T-helper 1 cell treated with Interleukin-12 subunit alpha and Interleukin-12 subunit beta and Interleukin-4 antibody, amounts not matched to agents 30 μg/mL and 1 μg/mL, for 36 hours (primary cell): ENCODE measurements at regions not wholly inside any gene's neighbourhood (a gene's known extent, or its start where the extent isn't known, plus 50 kb on each side); places are given as distances from the start of the nearest gene placed in this dataset.
"Not testable (repeated sequence)": the region's sequence is repeated elsewhere in the genome, so short reads cannot be mapped to it uniquely, and the experiment has no call there.

Source experiments
- H3K27ac Mint-ChIP-seq: one replicate; pipeline ENCODE4 v1.8.0; 2021; ENCODE audit warnings: mild to moderate bottlenecking, mixed read lengths
- H3K27me3 Mint-ChIP-seq: one replicate; pipeline ENCODE4 v1.8.0; 2021; ENCODE audit warnings: low read depth, mixed read lengths
- H3K36me3 Mint-ChIP-seq: one replicate; pipeline ENCODE4 v1.8.0; 2021; ENCODE audit warnings: low read depth, mixed read lengths
- H3K4me1 Mint-ChIP-seq: one replicate; pipeline ENCODE4 v1.8.0; 2021; ENCODE audit warnings: low read depth, mixed read lengths
- H3K4me3 Mint-ChIP-seq: one replicate; pipeline ENCODE4 v1.8.0; 2021; ENCODE audit warnings: mild to moderate bottlenecking, moderate library complexity, mixed read lengths
- H3K9me3 Mint-ChIP-seq: one replicate; pipeline ENCODE4 v1.8.0; 2021; ENCODE audit warnings: mixed read lengths

- Mint-ChIP-seq H3K4me3 (no peak overlapping the region), H3K9me3 (no peaks in the 10 kb centered on the region), H3K27ac (no peak overlapping the region), H3K36me3 (no peaks in the 10 kb centered on the region), H3K4me1 (peaks cover 14% of the 10 kb centered on the region), H3K27me3 (no peaks in the 10 kb centered on the region)
Observed at GRCh38 chr14:22179190-22179589, 409.8 kb downstream of the DAD1 start.

DNA sequence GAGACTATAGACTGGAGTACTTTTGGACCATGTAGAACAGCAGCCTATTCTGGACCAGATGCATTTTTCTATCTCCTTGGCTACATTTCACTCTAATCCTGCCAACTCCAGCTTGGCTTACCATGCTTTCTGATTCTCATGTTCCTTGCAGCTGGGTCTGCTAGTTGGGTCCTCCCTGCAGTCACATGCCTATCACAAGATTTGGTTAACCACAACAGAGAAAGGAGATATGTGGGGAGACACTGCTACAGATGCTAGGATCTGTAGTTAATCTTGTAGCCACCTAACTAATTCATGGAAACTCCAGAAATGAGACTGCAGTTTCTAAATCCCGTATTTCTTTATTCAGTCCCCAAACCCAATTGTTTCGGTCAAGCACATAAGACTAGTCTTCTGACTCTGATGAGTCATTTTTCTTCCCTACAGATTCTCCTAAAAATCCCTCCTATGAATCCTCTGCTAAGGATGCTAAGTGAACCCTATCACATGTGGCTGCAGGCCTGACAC is 410.6 kb downstream of the DAD1 start:
- Mint-ChIP-seq H3K4me3 (no peak overlapping the region), H3K36me3 (no peaks in the 10 kb centered on the region), H3K27ac (peak overlapping the region; percentile 80), H3K9me3 (no peaks in the 10 kb centered on the region), H3K4me1 (peaks cover 14% of the 10 kb centered on the region), H3K27me3 (no peaks in the 10 kb centered on the region)

GRCh38 chr14:22177870-22178269 is 411.2 kb downstream of the DAD1 start:
- H3K9me3 Mint-ChIP-seq = no peaks in the 10 kb centered on the region
- no peaks in the 10 kb centered on the region for H3K27me3 Mint-ChIP-seq
- H3K36me3 Mint-ChIP-seq = no peaks in the 10 kb centered on the region
- peaks cover 14% of the 10 kb centered on the region for H3K4me1 Mint-ChIP-seq
- peak overlapping the region; percentile 37 for H3K4me3 Mint-ChIP-seq
- H3K27ac Mint-ChIP-seq = peak overlapping the region; percentile 80

- peak overlapping the region; percentile 26 for H3K27ac Mint-ChIP-seq
- no peaks in the 10 kb centered on the region for H3K9me3 Mint-ChIP-seq
- peaks cover 14% of the 10 kb centered on the region for H3K4me1 Mint-ChIP-seq
- H3K36me3 Mint-ChIP-seq = peaks cover 1% of the 10 kb centered on the region
- H3K4me3 Mint-ChIP-seq = peak overlapping the region; percentile 25
- no peaks in the 10 kb centered on the region for H3K27me3 Mint-ChIP-seq
Observed at GRCh38 chr14:22176957-22177356, 412.1 kb downstream of the DAD1 start.

DNA sequence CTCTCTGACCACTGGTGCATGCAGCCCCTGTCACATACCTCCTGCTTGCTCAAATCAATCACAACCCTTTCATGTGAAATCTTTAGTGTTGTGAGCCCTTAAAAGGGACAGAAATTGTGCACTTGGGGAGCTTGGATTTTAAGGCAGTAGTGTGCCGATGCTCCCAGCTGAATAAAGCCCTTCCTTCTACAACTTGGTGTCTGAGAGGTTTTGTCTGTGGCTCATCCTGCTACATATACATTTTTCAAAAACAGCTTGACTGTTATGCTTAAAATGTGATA is 413.8 kb downstream of the DAD1 start:
- H3K27ac Mint-ChIP-seq, H3K36me3 Mint-ChIP-seq, H3K27me3 Mint-ChIP-seq, H3K9me3 Mint-ChIP-seq, H3K4me3 Mint-ChIP-seq: not testable (repeated sequence)
- H3K4me1 Mint-ChIP-seq = peaks cover 14% of the 10 kb centered on the region

GRCh38 chr14:22174412-22175277 is 414.4 kb downstream of the DAD1 start:
- Mint-ChIP-seq H3K36me3 (peaks cover 4% of the 10 kb centered on the region), H3K4me1 (peaks cover 14% of the 10 kb centered on the region), H3K4me3 (no peak overlapping the region), H3K9me3 (no peaks in the 10 kb centered on the region), H3K27ac (no peak overlapping the region), H3K27me3 (no peaks in the 10 kb centered on the region)

GRCh38 chr14:22168092-22168955 is 420.7 kb downstream of the DAD1 start:
- H3K4me3 Mint-ChIP-seq = peak overlapping the region; percentile 75
- H3K4me1 Mint-ChIP-seq = peaks cover 6% of the 10 kb centered on the region
- H3K27me3 Mint-ChIP-seq = no peaks in the 10 kb centered on the region
- peaks cover 4% of the 10 kb centered on the region for H3K36me3 Mint-ChIP-seq
- peak overlapping the region; percentile 86 for H3K27ac Mint-ChIP-seq
- H3K9me3 Mint-ChIP-seq = no peaks in the 10 kb centered on the region

DNA sequence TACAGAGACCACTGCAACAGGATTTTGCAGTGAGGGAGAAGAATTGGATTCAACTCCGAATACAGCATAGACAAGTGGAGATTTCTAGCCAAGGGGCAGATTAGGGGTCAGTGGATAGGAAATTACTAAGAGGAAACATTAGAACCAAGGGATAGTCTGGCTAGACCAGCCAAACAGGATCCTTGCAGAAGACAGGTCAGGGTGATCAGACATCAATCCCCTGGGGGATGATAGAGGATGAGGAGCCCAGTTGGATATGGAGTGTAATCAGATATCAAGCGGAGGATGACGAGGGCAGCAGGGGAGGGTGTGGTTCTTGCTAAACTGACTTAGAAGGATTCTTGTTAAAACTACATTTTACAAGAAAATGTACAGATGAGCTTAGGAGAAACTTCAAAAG is 424.4 kb downstream of the DAD1 start:
- H3K27me3 Mint-ChIP-seq = no peaks in the 10 kb centered on the region
- no peaks in the 10 kb centered on the region for H3K36me3 Mint-ChIP-seq
- H3K4me1 Mint-ChIP-seq = peaks cover 12% of the 10 kb centered on the region
- H3K9me3 Mint-ChIP-seq = no peaks in the 10 kb centered on the region
- no peak overlapping the region for H3K27ac Mint-ChIP-seq
- H3K4me3 Mint-ChIP-seq = no peak overlapping the region

DNA sequence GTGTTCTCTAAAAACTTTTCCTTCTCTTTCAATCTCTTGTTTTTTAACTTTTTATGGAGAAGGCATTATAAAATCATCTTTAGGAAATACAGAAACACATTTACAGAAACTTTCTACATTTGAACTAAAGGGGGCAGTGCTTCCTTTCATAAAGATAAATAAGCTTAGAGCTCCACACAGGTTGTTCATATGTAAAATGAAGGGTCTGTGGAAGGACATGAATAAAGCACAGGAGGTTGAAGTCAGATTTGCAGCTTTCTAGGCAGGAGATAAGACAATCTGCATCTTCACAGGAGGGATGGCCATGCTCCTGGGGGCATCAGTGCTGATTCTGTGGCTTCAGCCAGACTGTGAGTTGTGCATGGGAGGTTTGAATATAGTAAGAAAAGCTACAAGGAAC is 426.0 kb downstream of the DAD1 start:
- H3K9me3 Mint-ChIP-seq = no peaks in the 10 kb centered on the region

GRCh38 chr14:22159957-22160356 is 429.1 kb downstream of the DAD1 start:
- H3K27me3 Mint-ChIP-seq = no peaks in the 10 kb centered on the region
- peaks cover 15% of the 10 kb centered on the region for H3K4me1 Mint-ChIP-seq
- H3K9me3 Mint-ChIP-seq = no peaks in the 10 kb centered on the region
- H3K27ac Mint-ChIP-seq = no peak overlapping the region
- no peaks in the 10 kb centered on the region for H3K36me3 Mint-ChIP-seq
- no peak overlapping the region for H3K4me3 Mint-ChIP-seq

More for the DNA sequence above, 426.0 kb downstream of the DAD1 start:
- Mint-ChIP-seq H3K27me3 (no peaks in the 10 kb centered on the region), H3K27ac (peak overlapping the region; percentile 87), H3K4me3 (peak overlapping the region; percentile 78), H3K36me3 (no peaks in the 10 kb centered on the region), H3K4me1 (peaks cover 15% of the 10 kb centered on the region)

DNA sequence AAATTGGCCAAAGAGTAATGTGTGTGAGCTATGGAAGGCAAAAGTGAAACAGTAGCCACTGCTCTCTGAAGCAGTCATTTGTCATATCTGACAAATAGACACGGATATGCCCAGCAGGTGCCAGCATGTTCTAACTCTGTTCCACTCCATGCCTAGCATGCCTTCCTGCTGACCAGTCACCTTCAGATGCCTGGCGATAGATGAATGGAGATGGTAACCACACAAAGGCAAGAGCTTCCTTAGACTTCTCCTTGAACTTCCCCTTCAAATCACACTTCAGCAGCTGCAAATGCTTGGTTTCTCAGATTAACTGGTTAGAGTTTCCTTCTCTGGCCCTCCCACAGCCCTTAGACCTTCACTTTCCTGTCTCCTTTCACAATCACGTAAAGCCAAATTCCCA is 429.9 kb downstream of the DAD1 start:
- no peaks in the 10 kb centered on the region for H3K27me3 Mint-ChIP-seq
- H3K27ac Mint-ChIP-seq = no peak overlapping the region
- no peak overlapping the region for H3K4me3 Mint-ChIP-seq
- H3K36me3 Mint-ChIP-seq = no peaks in the 10 kb centered on the region
- H3K9me3 Mint-ChIP-seq = no peaks in the 10 kb centered on the region
- H3K4me1 Mint-ChIP-seq = peaks cover 15% of the 10 kb centered on the region

GRCh38 chr14:22158560-22158959 is 430.5 kb downstream of the DAD1 start:
- no peaks in the 10 kb centered on the region for H3K36me3 Mint-ChIP-seq
- peaks cover 13% of the 10 kb centered on the region for H3K4me1 Mint-ChIP-seq
- H3K9me3 Mint-ChIP-seq = no peaks in the 10 kb centered on the region
- H3K4me3 Mint-ChIP-seq = no peak overlapping the region
- H3K27me3 Mint-ChIP-seq = no peaks in the 10 kb centered on the region
- no peak overlapping the region for H3K27ac Mint-ChIP-seq

DNA sequence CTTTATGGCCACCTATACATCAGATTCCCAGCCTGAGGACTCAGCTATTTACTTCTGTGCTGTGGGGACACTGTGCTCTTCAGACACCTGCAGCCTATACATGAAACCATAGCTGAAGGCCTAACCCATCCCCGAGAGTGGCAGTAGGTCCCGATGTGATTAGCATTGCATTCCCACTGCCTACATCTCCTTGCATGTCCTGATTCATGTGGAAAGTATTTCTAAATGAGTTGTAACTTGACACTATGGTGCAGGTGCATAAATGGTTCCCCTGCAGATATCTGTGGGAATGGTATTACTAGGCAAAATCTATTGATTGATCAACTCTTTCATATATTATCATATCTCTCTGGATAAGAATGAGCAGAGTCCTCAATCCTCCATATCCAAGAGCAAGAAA is 433.5 kb downstream of the DAD1 start:
- peaks cover 4% of the 10 kb centered on the region for H3K27me3 Mint-ChIP-seq
- no peak overlapping the region for H3K27ac Mint-ChIP-seq
- H3K4me3 Mint-ChIP-seq = no peak overlapping the region
- no peaks in the 10 kb centered on the region for H3K36me3 Mint-ChIP-seq
- H3K9me3 Mint-ChIP-seq = no peaks in the 10 kb centered on the region
- H3K4me1 Mint-ChIP-seq = peaks cover 13% of the 10 kb centered on the region

DNA sequence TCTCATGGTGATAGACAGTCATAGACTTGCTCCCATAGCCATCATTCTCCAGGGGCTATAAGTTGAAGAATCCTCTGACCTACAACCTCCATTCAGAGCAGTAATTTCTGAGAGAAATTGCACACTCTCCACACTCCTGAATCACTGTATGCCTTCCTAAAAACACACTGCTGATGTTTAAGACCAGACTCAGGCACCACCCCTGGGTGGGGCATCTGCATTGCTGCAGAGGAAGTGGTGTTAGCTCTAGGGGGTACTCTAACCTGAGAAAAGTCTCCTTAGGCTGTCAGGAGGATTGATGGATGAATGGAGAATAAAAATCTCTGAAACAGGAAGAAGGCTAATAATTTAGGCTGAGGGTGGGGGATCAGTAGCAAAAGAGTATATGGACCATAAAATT is 436.1 kb downstream of the DAD1 start:
- Mint-ChIP-seq H3K4me3 (no peak overlapping the region), H3K27ac (no peak overlapping the region), H3K36me3 (no peaks in the 10 kb centered on the region), H3K4me1 (peaks cover 7% of the 10 kb centered on the region), H3K27me3 (peaks cover 5% of the 10 kb centered on the region), H3K9me3 (no peaks in the 10 kb centered on the region)
